B cell (primary cell): ENCODE measurements at regions not wholly inside any gene's neighbourhood (a gene's known extent, or its start where the extent isn't known, plus 50 kb on each side); places are given as distances from the start of the nearest gene placed in this dataset.

ENCODE experiments used
- ATAC-seq: fragments of 200-7000 bp; cut with Tn5 transposase; one replicate; pipeline ENCODE4 v1.10.0; 2021; ENCODE audit warnings: low read depth, mild to moderate bottlenecking, moderate number of reproducible peaks, moderate library complexity
- CTCF ChIA-PET: fragments of 350-600 bp; sonication (Branson Sonifier 250); formaldehyde crosslinking; loops from one replicate; lab custom pipeline; 2021; ENCODE audit warnings: antibody characterized with exemption, inconsistent platforms; lab: Charles Lee
- POLR2A ChIA-PET: fragments of 350-600 bp; sonication (Branson Sonifier 250); formaldehyde crosslinking; loops from one replicate; lab custom pipeline; 2021; ENCODE audit warnings: antibody characterized with exemption; lab: Charles Lee
- DNase-seq: peaks from one replicate; pipeline ENCODE4 v3.0.0; 2013
- H2AFZ ChIP-seq: 2 replicates; pipeline ENCODE4 v1.6.1; 2012; ENCODE audit warnings: mild to moderate bottlenecking, low read depth, low read length; ENCODE audit not compliant: insufficient read depth, poor library complexity, severe bottlenecking
- H3K27ac ChIP-seq, 2 donors: 1 replicate in 1 of 2; 2 replicates in 1 of 2; pipeline ENCODE4 v1.5.1; 2012 to 2013; ENCODE audit warnings: low read length in 2 of 2, mild to moderate bottlenecking in 2 of 2, moderate library complexity in 1 of 2
- H3K27me3 ChIP-seq, 4 experiments: fragments of 200-600 bp in 1 of 4; sonication (generic) in 1 of 4; replicated peaks in 1 of 4; 1 replicate in 2 of 4; 2 replicates in 2 of 4; pipeline versions ENCODE4 v1.6.1 to v1.7.0; 2013 to 2016; ENCODE audit warnings: low read length in 3 of 4, mild to moderate bottlenecking in 2 of 4, mixed read lengths in 1 of 4, moderate library complexity in 1 of 4; ENCODE audit not compliant: insufficient read depth in 4 of 4, control insufficient read depth in 3 of 4; ENCODE audit errors: control extremely low read depth in 1 of 4
- H3K36me3 ChIP-seq, 2 experiments: replicated peaks in 1 of 2; 1 replicate in 1 of 2; 2 replicates in 1 of 2; pipeline versions ENCODE4 v1.6.1 to v1.7.1; 2013; ENCODE audit warnings: low read length in 1 of 2; ENCODE audit not compliant: insufficient read depth in 2 of 2, control insufficient read depth in 1 of 2; ENCODE audit errors: control extremely low read depth in 1 of 2, extremely low read depth in 1 of 2
- H3K4me1 ChIP-seq, 2 donors: fragments of 200-600 bp in 1 of 2; sonication (generic) in 1 of 2; 1 replicate in 1 of 2; 2 replicates in 1 of 2; pipeline versions ENCODE4 v1.5.1 to v1.6.1; 2013 to 2017; ENCODE audit warnings: low read length in 2 of 2; ENCODE audit not compliant: control insufficient read depth in 2 of 2, insufficient read depth in 2 of 2
- H3K4me2 ChIP-seq: replicated peaks from 2 replicates; pipeline ENCODE3; 2012; ENCODE audit warnings: mild to moderate bottlenecking, low read depth, low read length; ENCODE audit not compliant: poor library complexity, severe bottlenecking
- H3K4me3 ChIP-seq, 5 experiments: fragments of 200-600 bp in 1 of 5; sonication (generic) in 1 of 5; 1 replicate in 3 of 5; 2 replicates in 2 of 5; pipeline versions ENCODE4 v1.5.1 to v1.7.0; 2011 to 2016; ENCODE audit warnings: low read length in 4 of 5, mild to moderate bottlenecking in 4 of 5, low read depth in 2 of 5, control low read depth in 1 of 5, moderate library complexity in 1 of 5; ENCODE audit not compliant: insufficient read depth in 1 of 5; ENCODE audit errors: control extremely low read depth in 1 of 5, extremely low read depth in 1 of 5
- H3K79me2 ChIP-seq: fragments of 200-600 bp; sonication (generic); one replicate; pipeline ENCODE4 v1.6.0; 2016; ENCODE audit warnings: low read length; ENCODE audit not compliant: control insufficient read depth, insufficient read depth
- H3K9ac ChIP-seq: fragments of 200-600 bp; sonication (generic); 2 replicates; pipeline ENCODE4 v1.6.1; 2017; ENCODE audit warnings: mild to moderate bottlenecking, low read length, moderate library complexity
- H3K9me3 ChIP-seq, 3 donors: one replicate each; pipeline versions ENCODE4 v1.6.1 to v1.7.1; 2013; ENCODE audit warnings: low read length in 2 of 3; ENCODE audit not compliant: control insufficient read depth in 2 of 3, insufficient read depth in 1 of 3; ENCODE audit errors: control extremely low read depth in 1 of 3
- H4K20me1 ChIP-seq: 2 replicates; pipeline ENCODE4 v1.6.0; 2012; ENCODE audit warnings: mild to moderate bottlenecking, low read length; ENCODE audit not compliant: insufficient read depth, control insufficient read depth, poor library complexity, severe bottlenecking
- H3K27ac Mint-ChIP-seq: one replicate; pipeline ENCODE4 v1.8.0; 2021; ENCODE audit warnings: mixed read lengths
- H3K27me3 Mint-ChIP-seq: one replicate; pipeline ENCODE4 v1.8.0; 2021; ENCODE audit warnings: mixed read lengths
- H3K4me1 Mint-ChIP-seq: one replicate; pipeline ENCODE4 v1.8.0; 2021; ENCODE audit warnings: mixed read lengths
- H3K4me3 Mint-ChIP-seq: one replicate; pipeline ENCODE4 v1.8.0; 2021; ENCODE audit warnings: mixed read lengths
- H3K9me3 Mint-ChIP-seq: one replicate; pipeline ENCODE4 v1.8.0; 2022; ENCODE audit warnings: mixed read lengths; ENCODE audit not compliant: insufficient read depth
- EZH2 ChIP-seq: IDR thresholded peaks from 2 replicates; pipeline ENCODE4 v1.6.1; 2012; ENCODE audit warnings: borderline replicate concordance, low read depth, mild to moderate bottlenecking, moderate library complexity, low read length; ENCODE audit not compliant: insufficient read depth, poor library complexity, severe bottlenecking
- WGBS: methylation state at CpG from one replicate; pipeline ENCODE4 v1.1.5; 2013; ENCODE audit warnings: missing lambda C conversion rate; ENCODE audit not compliant: insufficient coverage; 5-methylcytosine and 5-hydroxymethylcytosine counted together
- intact Hi-C: fragments of 100-400 bp; cut with micrococcal nuclease; formaldehyde crosslinking; loops from one replicate; pipeline ENCODE4 v1.10.0; 2022
- TF ChIP-seq, protein P1 (sequence below): fragments of 200-600 bp; IDR thresholded peaks from one replicate; pipeline ENCODE4 v1.8.0; 2022; ENCODE audit warnings: antibody characterized with exemption, mild to moderate bottlenecking

DNA sequence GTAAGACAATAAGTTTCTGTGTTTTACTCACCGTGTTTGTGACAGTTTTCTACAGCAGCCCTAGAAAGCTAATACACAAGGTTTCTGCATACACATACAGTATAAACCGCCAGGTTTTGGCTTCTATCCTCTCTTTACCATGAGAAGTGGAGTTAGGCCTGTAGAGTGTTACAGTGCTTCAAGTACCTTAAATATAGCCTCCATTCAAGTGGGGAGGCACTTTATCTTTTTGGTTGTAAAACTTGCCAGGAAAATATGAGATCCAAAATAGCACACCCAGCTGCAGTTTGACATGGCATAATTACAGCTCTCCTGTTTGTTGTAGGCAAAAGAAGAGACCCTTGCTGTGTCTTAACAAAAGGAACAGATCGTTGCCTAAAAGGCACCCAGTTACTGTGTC is 90.3 kb upstream of the PTPN3 start:
- CTCF ChIA-PET: no interaction called here
- ATAC-seq: no peak
- intact Hi-C loops: no loop called here

DNA sequence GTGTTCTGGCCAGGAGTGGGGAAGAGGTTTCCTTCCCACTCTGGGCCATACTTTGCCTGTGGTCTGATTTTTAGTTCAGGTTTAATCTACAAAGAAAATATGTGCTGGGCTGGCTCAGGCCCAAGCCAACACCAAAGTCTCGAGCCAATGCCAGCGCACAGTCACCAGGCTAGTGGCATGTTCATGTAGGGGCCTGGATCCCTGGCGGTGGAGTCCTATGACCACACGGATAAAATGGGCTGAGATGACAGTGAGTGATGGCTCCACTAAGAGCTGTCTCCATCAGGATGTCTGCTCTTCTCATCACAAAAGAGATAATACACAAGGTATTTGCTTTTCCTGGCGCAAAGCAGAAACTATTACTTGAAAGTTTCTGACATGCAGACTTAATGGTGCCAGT is 92.9 kb upstream of the PTPN3 start:
- H2AFZ ChIP-seq: no peak overlapping the region
- peaks cover 0 to 7% (median 0%) of the 10 kb centered on the region in 4 experiments for H3K27me3 ChIP-seq
- H3K36me3 ChIP-seq: no peaks in the 10 kb centered on the region
- H3K4me3 Mint-ChIP-seq: no peak overlapping the region
- intact Hi-C loops: no loop called here
- TF ChIP-seq EZH2: no peak
- TF ChIP-seq, protein P1, sequence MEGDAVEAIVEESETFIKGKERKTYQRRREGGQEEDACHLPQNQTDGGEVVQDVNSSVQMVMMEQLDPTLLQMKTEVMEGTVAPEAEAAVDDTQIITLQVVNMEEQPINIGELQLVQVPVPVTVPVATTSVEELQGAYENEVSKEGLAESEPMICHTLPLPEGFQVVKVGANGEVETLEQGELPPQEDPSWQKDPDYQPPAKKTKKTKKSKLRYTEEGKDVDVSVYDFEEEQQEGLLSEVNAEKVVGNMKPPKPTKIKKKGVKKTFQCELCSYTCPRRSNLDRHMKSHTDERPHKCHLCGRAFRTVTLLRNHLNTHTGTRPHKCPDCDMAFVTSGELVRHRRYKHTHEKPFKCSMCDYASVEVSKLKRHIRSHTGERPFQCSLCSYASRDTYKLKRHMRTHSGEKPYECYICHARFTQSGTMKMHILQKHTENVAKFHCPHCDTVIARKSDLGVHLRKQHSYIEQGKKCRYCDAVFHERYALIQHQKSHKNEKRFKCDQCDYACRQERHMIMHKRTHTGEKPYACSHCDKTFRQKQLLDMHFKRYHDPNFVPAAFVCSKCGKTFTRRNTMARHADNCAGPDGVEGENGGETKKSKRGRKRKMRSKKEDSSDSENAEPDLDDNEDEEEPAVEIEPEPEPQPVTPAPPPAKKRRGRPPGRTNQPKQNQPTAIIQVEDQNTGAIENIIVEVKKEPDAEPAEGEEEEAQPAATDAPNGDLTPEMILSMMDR: no peak
- no peaks in the 10 kb centered on the region for H3K4me1 ChIP-seq
- no peak overlapping the region for H3K9ac ChIP-seq
- no peak overlapping the region for H3K4me2 ChIP-seq
- ChIA-PET CTCF (interaction anchor here (1.8 kb wide), 1 partner anchor 16 kb away, joined by 5 read pairs; no protein-coding TSS in a partner anchor), POLR2A (no interaction called here)
- no peak overlapping the region for H3K4me3 ChIP-seq
- H3K4me1 Mint-ChIP-seq: no peaks in the 10 kb centered on the region
- H3K27ac Mint-ChIP-seq: no peak overlapping the region
- peaks cover 3% of the 10 kb centered on the region for H3K9me3 Mint-ChIP-seq
- no peaks in the 10 kb centered on the region for H4K20me1 ChIP-seq
- DNase-seq (no peak), ATAC-seq (no peak)
- no peak overlapping the region for H3K27ac ChIP-seq
- WGBS: 20% methylated on average over 2 of the region's 5 CpGs
- H3K27me3 Mint-ChIP-seq: peaks cover 29% of the 10 kb centered on the region
- H3K79me2 ChIP-seq: no peaks in the 10 kb centered on the region
- H3K9me3 ChIP-seq: no peaks in the 10 kb centered on the region

More for the DNA sequence above, 90.3 kb upstream of the PTPN3 start:
- Mint-ChIP-seq H3K4me3 (no peak overlapping the region), H3K9me3 (peaks cover 3% of the 10 kb centered on the region), H3K27ac (no peak overlapping the region), H3K4me1 (no peaks in the 10 kb centered on the region), H3K27me3 (peaks cover 26% of the 10 kb centered on the region)
- Histone ChIP-seq H2AFZ (no peak overlapping the region), H3K9ac (no peak overlapping the region), H3K4me1 (no peaks in the 10 kb centered on the region), H3K27ac (no peak overlapping the region), H3K27me3 (peaks cover 0 to 7% (median 0%) of the 10 kb centered on the region in 4 experiments), H3K4me2 (no peak overlapping the region), H3K4me3 (no peak overlapping the region), H4K20me1 (no peaks in the 10 kb centered on the region), H3K36me3 (no peaks in the 10 kb centered on the region), H3K79me2 (no peaks in the 10 kb centered on the region), H3K9me3 (no peaks in the 10 kb centered on the region)
- TF ChIP-seq EZH2: no peak
- TF ChIP-seq, protein P1: no peak
- POLR2A ChIA-PET: no interaction called here
- 80% methylated on average over 1 of the region's 3 CpGs for WGBS
- no peak for DNase-seq
